ENCODE measurements at regions not wholly inside any gene's neighbourhood (a gene's known extent, or its start where the extent isn't known, plus 50 kb on each side); places are given as distances from the start of the nearest gene placed in this dataset.

GRCh38 chr3:6120786-6121185 lies 740.1 kb upstream of the GRM7 start:
- no peaks in the 10 kb centered on the region for H3K36me3 Mint-ChIP-seq
- no peaks in the 10 kb centered on the region for H3K27me3 ChIP-seq (ENCODE audit: insufficient read depth, low read length, poor library complexity, severe bottlenecking)
- H3K4me1 ChIP-seq (ENCODE audit: insufficient read depth, low read length) = no peaks in the 10 kb centered on the region
- no peak overlapping the region for H3K4me3 Mint-ChIP-seq
- ChIA-PET POLR2A (no interaction called here), CTCF (no interaction called here)
- H3K9me3 ChIP-seq (ENCODE audit: low read length) = no peaks in the 10 kb centered on the region
- no peak overlapping the region for H3K27ac Mint-ChIP-seq
- no peak for DNase-seq
- H3K27ac ChIP-seq (ENCODE audit: low read depth, low read length) = no peak overlapping the region
- H3K36me3 ChIP-seq (ENCODE audit: insufficient read depth, low read length) = no peaks in the 10 kb centered on the region
- no peaks in the 10 kb centered on the region for H3K27me3 Mint-ChIP-seq
- no peaks in the 10 kb centered on the region for H3K4me1 Mint-ChIP-seq
- H3K9me3 Mint-ChIP-seq = peaks cover 0 to 19% (median 5%) of the 10 kb centered on the region in 5 donors
- no peak overlapping the region for H3K4me3 ChIP-seq (ENCODE audit: low read length)

- H3K4me1 ChIP-seq (ENCODE audit: insufficient read depth, low read length) = no peaks in the 10 kb centered on the region
- no peak overlapping the region for H3K4me3 ChIP-seq (ENCODE audit: low read length)
- CTCF ChIA-PET = no interaction called here
- DNase-seq = no peak
- no peaks in the 10 kb centered on the region for H3K36me3 ChIP-seq (ENCODE audit: insufficient read depth, low read length)
- H3K27ac ChIP-seq (ENCODE audit: low read depth, low read length) = no peak overlapping the region
- Mint-ChIP-seq H3K27ac (no peak overlapping the region), H3K9me3 (peaks cover 1 to 17% (median 8%) of the 10 kb centered on the region in 5 donors), H3K4me3 (no peak overlapping the region), H3K4me1 (no peaks in the 10 kb centered on the region), H3K27me3 (no peaks in the 10 kb centered on the region), H3K36me3 (no peaks in the 10 kb centered on the region)
- H3K9me3 ChIP-seq (ENCODE audit: low read length) = no peaks in the 10 kb centered on the region
- H3K27me3 ChIP-seq (ENCODE audit: insufficient read depth, low read length, poor library complexity, severe bottlenecking) = no peaks in the 10 kb centered on the region
- POLR2A ChIA-PET = no interaction called here
These were observed 736.0 kb upstream of the GRM7 start for GRCh38 chr3:6124875-6125274.

GRCh38 chr3:6125520-6125919 lies 735.4 kb upstream of the GRM7 start:
- no peak overlapping the region for H3K4me3 Mint-ChIP-seq
- H3K4me3 ChIP-seq (ENCODE audit: low read length) = no peak overlapping the region
- ChIA-PET CTCF (no interaction called here), POLR2A (no interaction called here)
- H3K27ac Mint-ChIP-seq = no peak overlapping the region
- H3K36me3 Mint-ChIP-seq = no peaks in the 10 kb centered on the region
- H3K9me3 Mint-ChIP-seq = peaks cover 1 to 18% (median 8%) of the 10 kb centered on the region in 5 donors
- no peaks in the 10 kb centered on the region for H3K27me3 ChIP-seq (ENCODE audit: insufficient read depth, low read length, poor library complexity, severe bottlenecking)
- H3K27me3 Mint-ChIP-seq = no peaks in the 10 kb centered on the region
- no peaks in the 10 kb centered on the region for H3K4me1 ChIP-seq (ENCODE audit: insufficient read depth, low read length)
- H3K9me3 ChIP-seq (ENCODE audit: low read length) = no peaks in the 10 kb centered on the region
- no peak overlapping the region for H3K27ac ChIP-seq (ENCODE audit: low read depth, low read length)
- no peaks in the 10 kb centered on the region for H3K36me3 ChIP-seq (ENCODE audit: insufficient read depth, low read length)
- DNase-seq = no peak
- H3K4me1 Mint-ChIP-seq = no peaks in the 10 kb centered on the region

- Mint-ChIP-seq H3K4me3 (no peak overlapping the region), H3K9me3 (peaks cover 4 to 19% (median 6%) of the 10 kb centered on the region in 5 donors), H3K27me3 (no peaks in the 10 kb centered on the region), H3K36me3 (no peaks in the 10 kb centered on the region), H3K4me1 (no peaks in the 10 kb centered on the region), H3K27ac (no peak overlapping the region)
- H3K27me3 ChIP-seq (ENCODE audit: insufficient read depth, low read length, poor library complexity, severe bottlenecking) = no peaks in the 10 kb centered on the region
- POLR2A ChIA-PET = no interaction called here
- no peak overlapping the region for H3K4me3 ChIP-seq (ENCODE audit: low read length)
- CTCF ChIA-PET = no interaction called here
- H3K36me3 ChIP-seq (ENCODE audit: insufficient read depth, low read length) = no peaks in the 10 kb centered on the region
- H3K4me1 ChIP-seq (ENCODE audit: insufficient read depth, low read length) = no peaks in the 10 kb centered on the region
- no peaks in the 10 kb centered on the region for H3K9me3 ChIP-seq (ENCODE audit: low read length)
- no peak overlapping the region for H3K27ac ChIP-seq (ENCODE audit: low read depth, low read length)
- no peak for DNase-seq
These were observed 728.1 kb upstream of the GRM7 start for GRCh38 chr3:6132684-6133432.

GRCh38 chr3:6142707-6143106 lies 718.2 kb upstream of the GRM7 start:
- Mint-ChIP-seq H3K4me3 (no peak overlapping the region), H3K36me3 (no peaks in the 10 kb centered on the region), H3K9me3 (peaks cover 0 to 25% (median 6%) of the 10 kb centered on the region in 5 donors), H3K27me3 (no peaks in the 10 kb centered on the region), H3K27ac (no peak overlapping the region), H3K4me1 (no peaks in the 10 kb centered on the region)
- H3K9me3 ChIP-seq (ENCODE audit: low read length) = no peaks in the 10 kb centered on the region
- no peak overlapping the region for H3K27ac ChIP-seq (ENCODE audit: low read depth, low read length)
- ChIA-PET POLR2A (no interaction called here), CTCF (no interaction called here)
- no peak overlapping the region for H3K4me3 ChIP-seq (ENCODE audit: low read length)
- no peaks in the 10 kb centered on the region for H3K36me3 ChIP-seq (ENCODE audit: insufficient read depth, low read length)
- no peak for DNase-seq
- H3K4me1 ChIP-seq (ENCODE audit: insufficient read depth, low read length) = no peaks in the 10 kb centered on the region
- no peaks in the 10 kb centered on the region for H3K27me3 ChIP-seq (ENCODE audit: insufficient read depth, low read length, poor library complexity, severe bottlenecking)

- no peaks in the 10 kb centered on the region for H3K4me1 Mint-ChIP-seq
- peaks cover 2 to 28% (median 11%) of the 10 kb centered on the region in 5 donors for H3K9me3 Mint-ChIP-seq
- H3K27me3 Mint-ChIP-seq = no peaks in the 10 kb centered on the region
- no peak overlapping the region for H3K4me3 Mint-ChIP-seq
- H3K4me1 ChIP-seq (ENCODE audit: insufficient read depth, low read length) = no peaks in the 10 kb centered on the region
- H3K36me3 ChIP-seq (ENCODE audit: insufficient read depth, low read length) = no peaks in the 10 kb centered on the region
- H3K27ac Mint-ChIP-seq = no peak overlapping the region
- no peaks in the 10 kb centered on the region for H3K27me3 ChIP-seq (ENCODE audit: insufficient read depth, low read length, poor library complexity, severe bottlenecking)
- H3K27ac ChIP-seq (ENCODE audit: low read depth, low read length) = no peak overlapping the region
- H3K4me3 ChIP-seq (ENCODE audit: low read length) = no peak overlapping the region
- CTCF ChIA-PET = no interaction called here
- no peak for DNase-seq
- H3K36me3 Mint-ChIP-seq = no peaks in the 10 kb centered on the region
- POLR2A ChIA-PET = no interaction called here
- H3K9me3 ChIP-seq (ENCODE audit: low read length) = no peaks in the 10 kb centered on the region
These were observed 713.0 kb upstream of the GRM7 start for GRCh38 chr3:6147883-6148282.

GRCh38 chr3:6155650-6156338 lies 705.1 kb upstream of the GRM7 start:
- ChIA-PET CTCF (no interaction called here), POLR2A (no interaction called here)
- Histone ChIP-seq H3K4me3 (ENCODE audit: low read length) (no peak overlapping the region), H3K36me3 (ENCODE audit: insufficient read depth, low read length) (no peaks in the 10 kb centered on the region), H3K27ac (ENCODE audit: low read depth, low read length) (no peak overlapping the region), H3K9me3 (ENCODE audit: low read length) (no peaks in the 10 kb centered on the region), H3K4me1 (ENCODE audit: insufficient read depth, low read length) (no peaks in the 10 kb centered on the region), H3K27me3 (ENCODE audit: insufficient read depth, low read length, poor library complexity, severe bottlenecking) (no peaks in the 10 kb centered on the region)
- H3K4me3 Mint-ChIP-seq = no peak overlapping the region
- H3K36me3 Mint-ChIP-seq = no peaks in the 10 kb centered on the region
- no peaks in the 10 kb centered on the region for H3K27me3 Mint-ChIP-seq
- H3K9me3 Mint-ChIP-seq = peaks cover 2 to 11% (median 5%) of the 10 kb centered on the region in 5 donors
- no peaks in the 10 kb centered on the region for H3K4me1 Mint-ChIP-seq
- DNase-seq = no peak
- no peak overlapping the region for H3K27ac Mint-ChIP-seq

GRCh38 chr3:6165951-6166350 lies 695.0 kb upstream of the GRM7 start:
- Histone ChIP-seq H3K36me3 (ENCODE audit: insufficient read depth, low read length) (no peaks in the 10 kb centered on the region), H3K27me3 (ENCODE audit: insufficient read depth, low read length, poor library complexity, severe bottlenecking) (no peaks in the 10 kb centered on the region), H3K4me3 (ENCODE audit: low read length) (no peak overlapping the region), H3K4me1 (ENCODE audit: insufficient read depth, low read length) (no peaks in the 10 kb centered on the region), H3K27ac (ENCODE audit: low read depth, low read length) (no peak overlapping the region), H3K9me3 (ENCODE audit: low read length) (no peaks in the 10 kb centered on the region)
- no peaks in the 10 kb centered on the region for H3K4me1 Mint-ChIP-seq
- H3K27ac Mint-ChIP-seq = no peak overlapping the region
- ChIA-PET CTCF (no interaction called here), POLR2A (no interaction called here)
- no peaks in the 10 kb centered on the region for H3K36me3 Mint-ChIP-seq
- no peaks in the 10 kb centered on the region for H3K27me3 Mint-ChIP-seq
- H3K9me3 Mint-ChIP-seq = peaks cover 0 to 11% (median 0%) of the 10 kb centered on the region in 5 donors
- no peak overlapping the region for H3K4me3 Mint-ChIP-seq
- DNase-seq = no peak
